Immature natural killer cell (primary cell): ENCODE measurements at regions not wholly inside any gene's neighbourhood (a gene's known extent, or its start where the extent isn't known, plus 50 kb on each side); places are given as distances from the start of the nearest gene placed in this dataset.
"Not testable (repeated sequence)": the region's sequence is repeated elsewhere in the genome, so short reads cannot be mapped to it uniquely, and the experiment has no call there.

ENCODE experiments used
- DNase-seq, 3 donors: peaks; one replicate each; pipeline ENCODE4 v3.0.0; 2022; ENCODE audit warnings: mixed read lengths in 1 of 3
- H3K27ac Mint-ChIP-seq, 6 donors: one replicate each; pipeline ENCODE4 v1.8.0; 2020; ENCODE audit warnings: mixed read lengths in 6 of 6, mild to moderate bottlenecking in 5 of 6, inconsistent platforms in 4 of 6, moderate library complexity in 3 of 6
- H3K27me3 Mint-ChIP-seq, 3 donors: one replicate each; pipeline ENCODE4 v1.8.0; 2020 to 2021; ENCODE audit warnings: low read depth in 3 of 3, mild to moderate bottlenecking in 3 of 3, mixed read lengths in 3 of 3, moderate library complexity in 3 of 3, inconsistent platforms in 1 of 3
- H3K36me3 Mint-ChIP-seq, 3 donors: one replicate each; pipeline ENCODE4 v1.8.0; 2020; ENCODE audit warnings: mixed read lengths in 3 of 3, inconsistent platforms in 2 of 3, mild to moderate bottlenecking in 2 of 3
- H3K4me1 Mint-ChIP-seq, 2 donors: one replicate each; pipeline ENCODE4 v1.8.0; 2020; ENCODE audit warnings: inconsistent platforms in 2 of 2, mild to moderate bottlenecking in 2 of 2, mixed read lengths in 2 of 2, moderate library complexity in 1 of 2
- H3K4me3 Mint-ChIP-seq, 5 donors: one replicate each; pipeline ENCODE4 v1.8.0; 2020; ENCODE audit warnings: mild to moderate bottlenecking in 5 of 5, mixed read lengths in 5 of 5, inconsistent platforms in 3 of 5, moderate library complexity in 3 of 5
- H3K9me3 Mint-ChIP-seq, 6 donors: one replicate each; pipeline ENCODE4 v1.8.0; 2020; ENCODE audit warnings: mild to moderate bottlenecking in 6 of 6, mixed read lengths in 6 of 6, inconsistent platforms in 4 of 6, moderate library complexity in 3 of 6

DNA sequence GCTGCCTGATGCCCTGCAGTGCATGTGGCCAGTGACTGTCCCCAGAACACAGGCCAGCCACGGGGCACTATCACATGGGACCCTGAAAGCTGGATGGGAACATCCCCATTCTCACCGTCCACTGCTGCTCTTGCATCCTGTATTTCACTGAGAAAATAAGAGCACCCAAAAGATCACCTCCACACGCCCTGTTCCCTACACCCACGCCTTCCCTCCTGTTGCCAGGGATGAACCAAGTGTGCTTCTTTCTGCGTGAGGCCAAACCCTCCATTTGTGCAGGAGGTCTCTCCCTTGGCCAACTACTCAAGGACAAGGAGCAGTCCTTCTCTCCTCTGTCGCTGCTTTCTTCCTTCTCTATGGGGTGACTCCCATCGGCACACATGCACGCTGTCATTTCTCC is 118.3 kb downstream of the LRRC37A3 start:
- peaks cover 26 to 36% of the 10 kb centered on the region in 2 donors for H3K4me1 Mint-ChIP-seq
- not testable (repeated sequence) for H3K4me3 Mint-ChIP-seq, H3K9me3 Mint-ChIP-seq, H3K27me3 Mint-ChIP-seq, DNase-seq
- peak overlapping the region in 3 of 6 donors; percentile 45 to 92 (median 59) for H3K27ac Mint-ChIP-seq
- H3K36me3 Mint-ChIP-seq = peaks cover 10 to 27% (median 23%) of the 10 kb centered on the region in 3 donors

DNA sequence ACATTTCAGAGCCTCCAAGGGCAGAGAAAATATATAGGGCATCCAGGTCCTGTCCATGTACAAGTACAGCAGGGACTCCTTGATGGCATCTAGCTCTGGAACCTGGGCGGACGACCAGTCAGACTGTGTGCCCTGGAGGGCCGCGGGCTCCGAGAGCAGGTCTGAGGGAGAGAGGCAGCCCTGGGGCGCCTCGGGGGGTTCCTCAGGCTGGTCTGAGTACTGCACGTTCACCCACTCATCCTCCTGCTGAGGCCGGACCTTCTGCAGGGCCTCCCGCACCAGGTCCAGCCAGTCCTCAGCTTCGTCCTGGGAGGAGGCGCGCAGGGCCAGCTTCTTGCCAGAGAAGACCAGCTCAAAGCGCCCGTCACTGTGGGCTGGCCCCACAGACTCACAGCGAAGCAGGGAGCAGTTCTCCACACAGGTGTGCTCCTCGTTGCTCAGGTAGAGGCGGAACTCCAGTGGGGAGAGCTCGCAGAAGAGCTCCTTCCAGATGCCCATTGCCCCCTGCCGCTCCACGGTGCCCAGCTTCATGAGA is 118.8 kb downstream of the LRRC37A3 start:
- not testable (repeated sequence) for H3K27ac Mint-ChIP-seq, DNase-seq, H3K27me3 Mint-ChIP-seq, H3K4me3 Mint-ChIP-seq, H3K9me3 Mint-ChIP-seq
- Mint-ChIP-seq H3K4me1 (peaks cover 26 to 36% of the 10 kb centered on the region in 2 donors), H3K36me3 (peaks cover 10 to 24% (median 20%) of the 10 kb centered on the region in 3 donors)

GRCh38 chr17:64799543-64800188 is 119.6 kb downstream of the LRRC37A3 start:
- H3K9me3 Mint-ChIP-seq, H3K4me3 Mint-ChIP-seq, H3K27me3 Mint-ChIP-seq, DNase-seq: not testable (repeated sequence)
- Mint-ChIP-seq H3K36me3 (peaks cover 10 to 30% (median 20%) of the 10 kb centered on the region in 3 donors), H3K27ac (peak overlapping the region in 1 of 6 donors; percentile 43), H3K4me1 (peaks cover 26 to 41% of the 10 kb centered on the region in 2 donors)

DNA sequence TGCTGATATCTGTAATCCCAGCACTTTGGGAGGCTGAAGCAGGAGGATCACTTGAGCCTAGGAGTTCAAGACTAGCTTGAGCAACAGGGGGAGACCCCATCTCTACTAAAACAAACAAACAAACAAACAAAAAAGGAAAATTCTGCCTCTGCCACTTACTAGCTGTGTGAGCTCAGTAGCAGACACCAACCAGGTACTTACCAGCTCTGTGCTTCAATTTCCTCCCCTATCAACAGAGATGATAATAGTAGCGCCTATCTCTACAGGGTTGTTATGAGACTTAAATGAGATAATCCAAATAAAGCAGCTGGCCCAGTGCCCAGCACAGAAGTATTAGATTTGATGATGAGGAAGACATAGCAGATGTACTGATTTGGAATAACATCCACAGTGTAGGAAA is 120.3 kb downstream of the LRRC37A3 start:
- Mint-ChIP-seq H3K27ac (peak overlapping the region in 2 of 6 donors; percentile 32 to 51), H3K4me3 (peak overlapping the region in 1 of 5 donors; percentile 7), H3K4me1 (peaks cover 26 to 43% of the 10 kb centered on the region in 2 donors), H3K36me3 (peaks cover 10 to 30% (median 20%) of the 10 kb centered on the region in 3 donors)
- not testable (repeated sequence) for H3K27me3 Mint-ChIP-seq, DNase-seq, H3K9me3 Mint-ChIP-seq

GRCh38 chr17:64798489-64798790 is 120.8 kb downstream of the LRRC37A3 start:
- H3K27me3 Mint-ChIP-seq, H3K9me3 Mint-ChIP-seq: not testable (repeated sequence)
- Mint-ChIP-seq H3K4me1 (peaks cover 28 to 43% of the 10 kb centered on the region in 2 donors), H3K4me3 (peak overlapping the region; percentile 21 to 38 (median 33)), H3K27ac (peak overlapping the region in 5 of 6 donors; percentile 30 to 70 (median 32)), H3K36me3 (peaks cover 10 to 30% (median 20%) of the 10 kb centered on the region in 3 donors)
- DNase-seq = peak; percentile 42 to 45 (median 44)

DNA sequence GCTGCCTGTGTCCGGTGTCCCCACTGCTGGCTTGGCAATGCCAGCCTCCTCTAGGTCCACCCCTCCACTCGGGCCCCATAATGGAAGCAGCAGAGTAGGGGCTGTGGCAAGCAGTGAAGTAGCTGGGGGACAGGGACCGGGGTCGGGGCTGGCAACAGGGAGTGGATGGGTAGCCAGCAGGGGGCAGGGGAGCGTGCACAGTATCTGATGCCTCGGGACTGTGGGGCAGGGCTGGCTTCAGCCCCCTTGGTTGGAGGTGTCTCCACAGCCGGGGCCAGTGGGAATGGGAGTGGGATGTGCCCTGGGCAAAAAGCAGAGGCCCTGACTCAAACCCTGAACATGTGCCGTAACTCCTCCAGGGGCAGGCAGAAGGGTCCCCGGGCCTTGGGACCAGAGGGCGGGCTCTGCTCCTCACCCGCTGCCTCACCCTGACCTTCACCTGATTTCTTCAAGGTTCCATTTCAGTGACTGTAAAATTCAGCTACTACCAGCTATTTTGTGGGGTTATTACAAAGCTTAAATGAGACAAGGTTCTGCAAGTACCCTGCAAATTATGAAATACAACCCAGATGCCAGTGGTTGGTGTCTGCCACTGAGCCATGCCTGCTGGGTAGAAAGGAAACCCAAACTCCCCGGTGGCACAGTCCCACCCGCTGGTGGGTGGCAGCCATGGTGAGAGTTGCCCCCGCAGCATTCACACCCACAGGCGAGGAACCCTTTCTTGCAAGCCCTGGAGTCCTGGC is 121.4 kb downstream of the LRRC37A3 start:
- Mint-ChIP-seq H3K36me3 (peaks cover 7 to 26% (median 16%) of the 10 kb centered on the region in 3 donors), H3K27ac (peak overlapping the region in 5 of 6 donors; percentile 30 to 79 (median 70)), H3K4me1 (peaks cover 32 to 48% of the 10 kb centered on the region in 2 donors), H3K4me3 (peak overlapping the region in 4 of 5 donors; percentile 33 to 51 (median 40))
- DNase-seq = peak in 1 of 3 donors; percentile 26
- H3K27me3 Mint-ChIP-seq, H3K9me3 Mint-ChIP-seq: not testable (repeated sequence)

- peaks cover 38 to 54% of the 10 kb centered on the region in 2 donors for H3K4me1 Mint-ChIP-seq
- H3K4me3 Mint-ChIP-seq, H3K9me3 Mint-ChIP-seq, DNase-seq, H3K27me3 Mint-ChIP-seq: not testable (repeated sequence)
- peak overlapping the region in 3 of 6 donors; percentile 28 to 61 (median 44) for H3K27ac Mint-ChIP-seq
- peaks cover 5 to 22% (median 5%) of the 10 kb centered on the region in 3 donors for H3K36me3 Mint-ChIP-seq
Measured at GRCh38 chr17:64795342-64795741, 123.9 kb downstream of the LRRC37A3 start.

DNA sequence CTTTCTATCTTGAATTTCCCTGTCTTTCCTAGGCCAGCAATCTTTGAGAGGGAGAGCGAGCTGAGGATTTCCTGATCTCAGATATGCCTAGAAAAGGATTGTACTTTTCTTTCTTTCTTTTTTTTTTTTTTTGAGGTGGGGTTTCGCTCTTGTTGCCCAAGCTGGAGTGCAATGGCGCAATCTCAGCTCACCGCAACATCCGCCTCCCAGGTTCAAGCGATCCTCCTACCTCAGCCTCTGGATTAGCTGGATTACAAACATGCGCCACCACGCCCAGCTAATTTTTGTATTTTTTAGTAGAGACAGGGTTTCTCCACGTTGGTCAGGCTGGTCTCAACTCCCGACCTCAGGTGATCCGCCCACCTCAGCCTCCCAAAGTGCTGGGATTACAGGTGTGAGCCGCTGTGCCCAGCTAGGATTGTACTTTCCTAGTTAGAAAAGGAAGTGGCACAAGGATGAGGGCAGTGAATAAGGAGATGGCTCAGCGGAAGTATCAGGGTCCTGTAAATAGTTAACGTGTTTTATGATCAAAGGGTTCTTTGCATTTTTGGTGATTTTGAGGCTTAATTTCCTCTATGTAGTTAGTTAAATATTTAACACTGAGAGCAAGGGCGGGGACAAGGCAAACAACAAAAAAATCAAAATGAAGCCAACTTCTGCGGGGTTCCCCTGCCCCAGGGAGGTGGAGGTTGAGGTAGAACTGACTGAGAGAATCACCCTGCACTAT is 124.6 kb downstream of the LRRC37A3 start:
- Mint-ChIP-seq H3K27ac (peak overlapping the region in 4 of 6 donors; percentile 44 to 61 (median 52)), H3K4me1 (peaks cover 38 to 54% of the 10 kb centered on the region in 2 donors), H3K36me3 (peaks cover 5 to 22% (median 5%) of the 10 kb centered on the region in 3 donors)
- not testable (repeated sequence) for H3K9me3 Mint-ChIP-seq, H3K4me3 Mint-ChIP-seq, DNase-seq, H3K27me3 Mint-ChIP-seq

DNA sequence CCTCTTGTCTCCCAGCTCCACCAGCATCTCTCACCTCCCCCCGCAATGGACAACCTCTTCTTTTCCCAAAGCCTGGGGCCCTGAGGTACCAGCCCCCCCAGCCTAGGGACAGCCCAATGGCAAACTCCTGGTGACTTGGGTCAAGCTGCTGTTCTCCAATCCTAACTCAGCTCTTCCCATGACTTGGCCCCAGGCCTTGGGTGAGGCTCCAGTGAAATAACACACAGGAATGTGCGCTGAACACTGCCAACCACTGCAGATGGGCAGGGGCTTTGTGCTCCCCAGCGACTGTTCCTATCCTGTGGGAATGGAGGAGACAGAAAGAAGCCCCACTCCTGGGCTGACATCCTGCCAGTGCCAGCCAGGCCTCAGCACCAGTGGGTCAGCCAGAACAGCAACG is 125.2 kb downstream of the LRRC37A3 start:
- not testable (repeated sequence) for H3K4me3 Mint-ChIP-seq, DNase-seq, H3K9me3 Mint-ChIP-seq, H3K27me3 Mint-ChIP-seq
- Mint-ChIP-seq H3K27ac (peak overlapping the region in 1 of 6 donors; percentile 39), H3K4me1 (peaks cover 34 to 48% of the 10 kb centered on the region in 2 donors), H3K36me3 (peaks cover under 1 to 21% (median 5%) of the 10 kb centered on the region in 3 donors)

DNA sequence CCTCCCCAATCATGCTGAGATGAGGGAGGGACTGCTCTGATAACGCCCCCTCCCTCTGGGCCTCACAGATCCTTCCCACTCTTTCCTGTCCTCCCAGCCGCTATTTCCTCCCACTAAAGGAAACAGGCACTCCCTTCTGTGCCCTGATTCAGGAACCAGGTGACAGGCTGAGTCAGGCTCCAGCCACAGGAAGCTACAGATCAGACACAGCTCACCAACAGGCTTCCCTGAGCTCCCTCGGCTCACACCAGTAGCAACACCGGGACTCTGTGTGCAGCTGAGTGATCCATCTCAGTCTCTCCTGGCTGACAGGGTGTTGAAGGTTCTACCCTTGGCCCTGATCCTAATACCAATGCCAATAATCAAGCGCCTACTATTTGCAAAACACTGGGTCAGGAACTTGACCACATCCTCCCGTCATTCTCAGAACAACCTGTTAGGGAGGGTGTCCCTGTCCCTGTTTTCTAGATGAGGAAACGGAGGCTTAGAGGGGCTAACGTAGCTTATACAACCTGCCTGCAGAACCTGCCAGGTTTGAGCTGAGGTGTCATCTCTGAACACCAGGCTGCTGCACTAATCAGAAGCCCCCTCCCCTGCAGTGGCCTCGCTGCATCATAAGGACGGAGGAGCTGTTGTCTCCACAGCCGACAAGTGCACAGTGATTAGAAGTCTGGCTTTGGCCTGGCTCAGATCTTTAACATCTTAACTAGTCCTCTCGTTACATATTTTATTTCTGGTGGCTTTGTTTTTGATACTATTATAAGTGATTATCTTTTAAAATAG is 126.3 kb downstream of the LRRC37A3 start:
- H3K4me3 Mint-ChIP-seq = peak overlapping the region; percentile 8 to 71 (median 62)
- peaks cover 0 to 21% (median 5%) of the 10 kb centered on the region in 3 donors for H3K36me3 Mint-ChIP-seq
- H3K27me3 Mint-ChIP-seq, H3K9me3 Mint-ChIP-seq: not testable (repeated sequence)
- peak in 1 of 3 donors; percentile 28 for DNase-seq
- peak overlapping the region; percentile 69 to 93 (median 85) for H3K27ac Mint-ChIP-seq
- peaks cover 24 to 38% of the 10 kb centered on the region in 2 donors for H3K4me1 Mint-ChIP-seq

- peak overlapping the region in 1 of 6 donors; percentile 58 for H3K27ac Mint-ChIP-seq
- H3K36me3 Mint-ChIP-seq = peaks cover 0 to 21% (median 5%) of the 10 kb centered on the region in 3 donors
Measured at GRCh38 chr17:64792276-64792675, 127.0 kb downstream of the LRRC37A3 start.

DNA sequence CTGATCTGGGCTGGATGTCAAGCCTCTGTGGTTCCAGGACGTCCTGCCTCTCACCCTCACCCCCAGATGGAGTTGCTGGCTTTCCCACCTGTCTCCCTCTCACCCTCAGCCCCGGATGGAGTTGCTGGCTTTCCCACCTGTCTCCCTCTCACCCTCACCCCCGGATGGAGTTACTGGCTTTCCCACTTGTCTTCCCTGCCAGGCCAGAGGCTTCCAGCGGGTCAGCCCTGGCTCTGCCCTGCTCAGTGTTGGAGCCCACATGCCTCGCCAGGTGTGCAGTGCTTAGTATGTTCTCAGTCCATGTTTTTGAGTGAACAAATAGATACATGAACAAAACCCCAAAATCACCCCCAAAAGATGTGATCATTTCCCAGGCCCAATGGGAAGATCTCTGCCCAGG is 127.6 kb downstream of the LRRC37A3 start:
- Mint-ChIP-seq H3K4me1 (peaks cover 18 to 28% of the 10 kb centered on the region in 2 donors), H3K27ac (peak overlapping the region in 3 of 6 donors; percentile 37 to 76 (median 58)), H3K36me3 (peaks cover 3 to 21% (median 5%) of the 10 kb centered on the region in 3 donors)
- not testable (repeated sequence) for H3K9me3 Mint-ChIP-seq, H3K27me3 Mint-ChIP-seq, DNase-seq, H3K4me3 Mint-ChIP-seq

More at GRCh38 chr17:64792276-64792675, 127.0 kb downstream of the LRRC37A3 start:
- peaks cover 18 to 32% of the 10 kb centered on the region in 2 donors for H3K4me1 Mint-ChIP-seq
- DNase-seq, H3K4me3 Mint-ChIP-seq, H3K27me3 Mint-ChIP-seq, H3K9me3 Mint-ChIP-seq: not testable (repeated sequence)

DNA sequence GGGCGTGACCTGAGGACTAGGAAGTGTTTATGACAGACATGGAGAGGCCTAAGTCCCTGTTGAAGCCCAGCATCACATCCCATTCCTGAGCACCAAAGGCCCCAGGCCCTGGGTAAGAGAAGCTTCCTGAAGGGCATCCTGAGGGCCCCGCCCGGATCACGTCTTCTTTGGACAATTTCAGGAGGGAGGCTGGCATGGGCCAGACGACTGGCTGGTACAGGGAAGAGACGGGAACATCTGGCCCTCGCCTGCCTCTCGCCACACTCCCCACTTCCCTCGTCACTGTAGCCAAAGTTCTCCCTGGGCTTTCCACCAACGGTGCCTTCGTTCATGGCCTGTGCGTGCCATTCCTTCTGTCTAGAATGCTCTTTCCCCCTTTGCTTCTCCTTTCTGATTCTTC is 128.1 kb downstream of the LRRC37A3 start:
- not testable (repeated sequence) for DNase-seq, H3K27ac Mint-ChIP-seq, H3K9me3 Mint-ChIP-seq, H3K27me3 Mint-ChIP-seq, H3K4me3 Mint-ChIP-seq
- peaks cover 3 to 24% (median 8%) of the 10 kb centered on the region in 3 donors for H3K36me3 Mint-ChIP-seq
- peaks cover 18 to 25% of the 10 kb centered on the region in 2 donors for H3K4me1 Mint-ChIP-seq
